HCT116 (cell line): ENCODE measurements at regions not wholly inside any gene's neighbourhood (a gene's known extent, or its start where the extent isn't known, plus 50 kb on each side); places are given as distances from the start of the nearest gene placed in this dataset.

Experiments
- ATAC-seq: fragments of 200-7000 bp; cut with Tn5 transposase; 2 replicates; pipeline ENCODE4 v1.9.1; 2020; ENCODE audit warnings: mild to moderate bottlenecking, moderate library complexity
- BruUV-seq: library from RNA; stranded (reverse); fragments of 400-500 nt; replicated peaks from 2 replicates; lab custom pipeline; 2021; lab: Mats Ljungman, UMichigan
- CTCF ChIA-PET: fragments of 300-600 bp; sonication (Branson Sonifier 250); formaldehyde crosslinking; loops from one replicate; lab custom pipeline; 2021; ENCODE audit warnings: antibody characterized with exemption; lab: Charles Lee
- POLR2A ChIA-PET: fragments of 300-600, 350-600 bp; sonication (Branson Sonifier 250); formaldehyde crosslinking; loops from one replicate; lab custom pipeline; 2021; ENCODE audit warnings: antibody characterized with exemption; lab: Charles Lee
- RAD21 ChIA-PET, 2 experiments: fragments of 300-600 bp; sonication (Branson Sonifier 250); formaldehyde crosslinking; loops; one replicate each; lab custom pipeline; 2023; ENCODE audit warnings: low total read pairs in 2 of 2; ENCODE audit not compliant: uncharacterized antibody in 2 of 2, unreplicated experiment in 2 of 2, low non-redundant PET in 1 of 2; lab: Charles Lee
- DNase-seq: peaks from one replicate; pipeline ENCODE4 v3.0.0-alpha.2; 2010; ENCODE audit warnings: low read depth, low spot score
- H2AFZ ChIP-seq: fragments of 200-600 bp; shearing (Covaris generic), sonication (generic); 2 replicates; pipeline ENCODE4 v1.6.1; 2017; ENCODE audit warnings: low read depth, mixed run types, mixed read lengths, antibody characterized with exemption, low read length; ENCODE audit not compliant: poor library complexity, severe bottlenecking
- H3K27ac ChIP-seq: 2 replicates; pipeline ENCODE4 v1.5.1; 2012; ENCODE audit warnings: low read depth, low read length
- H3K27me3 ChIP-seq: fragments of 200-600 bp; sonication (generic); 2 replicates; pipeline ENCODE4 v1.6.1; 2016; ENCODE audit warnings: mixed run types, low read length, mixed read lengths; ENCODE audit not compliant: insufficient read depth
- H3K36me3 ChIP-seq, 2 experiments: fragments of 200-500 bp in 1 of 2; fragments of 200-600 bp in 1 of 2; sonication (Bioruptor generic) in 1 of 2; sonication (generic) in 1 of 2; 2 replicates each; pipeline versions ENCODE4 v1.5.1 to v1.6.1; 2014 to 2016; ENCODE audit warnings: low read length in 2 of 2, inconsistent platforms in 1 of 2, mixed read lengths in 1 of 2, mixed run types in 1 of 2; ENCODE audit not compliant: insufficient read depth in 2 of 2, control insufficient read depth in 1 of 2
- H3K4me1 ChIP-seq, 2 experiments: fragments of 200-600 bp in 1 of 2; sonication (generic) in 1 of 2; 2 replicates each; pipeline versions ENCODE4 v1.5.1 to v1.6.1; 2012 to 2017; ENCODE audit warnings: low read length in 2 of 2, inconsistent platforms in 1 of 2, mild to moderate bottlenecking in 1 of 2, mixed read lengths in 1 of 2, mixed run types in 1 of 2, moderate library complexity in 1 of 2; ENCODE audit not compliant: insufficient read depth in 2 of 2, control insufficient read depth in 1 of 2
- H3K4me2 ChIP-seq: fragments of 200-600 bp; sonication (generic); 2 replicates; pipeline ENCODE4 v1.6.1; 2017; ENCODE audit warnings: mixed run types, low read length, mixed read lengths
- H3K4me3 ChIP-seq, 2 experiments: fragments of 200-600 bp in 1 of 2; sonication (generic) in 1 of 2; replicated peaks in 1 of 2; 2 replicates each; pipeline ENCODE4 v1.5.1; 2011 to 2016; ENCODE audit warnings: low read length in 2 of 2, control low read depth in 1 of 2, low read depth in 1 of 2, mild to moderate bottlenecking in 1 of 2, mixed read lengths in 1 of 2, mixed run types in 1 of 2
- H3K79me2 ChIP-seq: fragments of 200-600 bp; sonication (generic); 2 replicates; pipeline ENCODE4 v1.6.1; 2017; ENCODE audit warnings: mild to moderate bottlenecking, mixed run types, low read length, moderate library complexity, mixed read lengths; ENCODE audit not compliant: insufficient read depth
- H3K9ac ChIP-seq: fragments of 200-600 bp; sonication (generic); 2 replicates; pipeline ENCODE4 v1.6.1; 2016; ENCODE audit warnings: low read length, mixed read lengths
- H3K9me2 ChIP-seq: fragments of 200-600 bp; sonication (generic), shearing (Covaris generic); 2 replicates; pipeline ENCODE4 v1.6.1; 2017; ENCODE audit warnings: mixed run types, mild to moderate bottlenecking, moderate library complexity; ENCODE audit not compliant: insufficient read depth
- H3K9me3 ChIP-seq, 2 experiments: fragments of 200-500 bp in 1 of 2; fragments of 200-600 bp in 1 of 2; sonication (Bioruptor generic) in 1 of 2; sonication (generic) in 1 of 2; 2 replicates each; pipeline ENCODE4 v1.6.1; 2014 to 2017; ENCODE audit warnings: low read length in 2 of 2, mixed read lengths in 2 of 2, inconsistent platforms in 1 of 2, low read depth in 1 of 2, mild to moderate bottlenecking in 1 of 2, mixed run types in 1 of 2, moderate library complexity in 1 of 2; ENCODE audit not compliant: control insufficient read depth in 1 of 2, insufficient read depth in 1 of 2
- H4K20me1 ChIP-seq: fragments of 200-600 bp; sonication (generic), shearing (Covaris generic); 2 replicates; pipeline ENCODE4 v1.6.1; 2017; ENCODE audit warnings: mixed run types, mild to moderate bottlenecking, moderate library complexity; ENCODE audit not compliant: insufficient read depth
- ATF3 ChIP-seq: IDR thresholded peaks from 2 replicates; pipeline ENCODE4 v1.6.1; 2012
- CBX3 ChIP-seq: IDR thresholded peaks from 2 replicates; pipeline ENCODE4 v1.6.1; 2012; ENCODE audit warnings: low read depth
- CTCF ChIP-seq, 3 experiments: fragments of 200-600 bp in 1 of 3; sonication (generic) in 1 of 3; IDR thresholded peaks in 2 of 3; conservative IDR thresholded peaks in 1 of 3; 2 replicates each; pipeline ENCODE4 v1.5.1; 2012 to 2017; ENCODE audit warnings: low read depth in 2 of 3, low read length in 2 of 3, antibody characterized with exemption in 1 of 3, borderline replicate concordance in 1 of 3, control low read depth in 1 of 3, mild to moderate bottlenecking in 1 of 3, mixed read lengths in 1 of 3, mixed run types in 1 of 3, moderate library complexity in 1 of 3; ENCODE audit not compliant: insufficient read depth in 1 of 3
- EGR1 ChIP-seq: IDR thresholded peaks from 2 replicates; pipeline ENCODE4 v1.6.1; 2012; ENCODE audit warnings: low read depth
- ELF1 ChIP-seq: IDR thresholded peaks from 2 replicates; pipeline ENCODE4 v1.6.1; 2012; ENCODE audit warnings: low read depth, borderline replicate concordance
- EZH2 ChIP-seq: fragments of 200-600 bp; sonication (generic); IDR thresholded peaks from 2 replicates; pipeline ENCODE4 v1.6.1; 2017; ENCODE audit warnings: antibody characterized with exemption, mixed run types
- EZH2phosphoT487 ChIP-seq: fragments of 200-600 bp; IDR thresholded peaks from 2 replicates; pipeline ENCODE4 v1.6.1; 2018; ENCODE audit warnings: antibody characterized with exemption, borderline replicate concordance
- FOSL1 ChIP-seq: IDR thresholded peaks from 2 replicates; pipeline ENCODE4 v1.6.1; 2012; ENCODE audit warnings: low read depth
- JUND ChIP-seq: IDR thresholded peaks from 2 replicates; pipeline ENCODE4 v1.6.1; 2012
- POLR2A ChIP-seq: IDR thresholded peaks from 2 replicates; pipeline ENCODE4 v1.7.0; 2011; ENCODE audit warnings: borderline replicate concordance; ENCODE audit not compliant: insufficient read depth, insufficient read length; ENCODE audit errors: extremely low read depth
- SP1 ChIP-seq: IDR thresholded peaks from 2 replicates; pipeline ENCODE4 v1.6.1; 2012; ENCODE audit warnings: low read depth
- SRF ChIP-seq: IDR thresholded peaks from 2 replicates; pipeline ENCODE4 v1.6.1; 2012; ENCODE audit warnings: low read depth
- TCF7L2 ChIP-seq: IDR thresholded peaks from 2 replicates; pipeline ENCODE4 v1.7.0; 2011; ENCODE audit warnings: borderline replicate concordance, inconsistent platforms; ENCODE audit not compliant: insufficient read depth, insufficient read length; ENCODE audit errors: extremely low read depth
- YY1 ChIP-seq: IDR thresholded peaks from 2 replicates; pipeline ENCODE4 v1.6.1; 2011; ENCODE audit warnings: low read length, low read depth, moderate library complexity, mild to moderate bottlenecking; ENCODE audit not compliant: insufficient replicate concordance; ENCODE audit errors: extremely low read depth
- ZBTB33 ChIP-seq: IDR thresholded peaks from 2 replicates; pipeline ENCODE4 v1.6.1; 2011; ENCODE audit warnings: mild to moderate bottlenecking, low read length, moderate library complexity; ENCODE audit not compliant: insufficient replicate concordance; ENCODE audit errors: extremely low read depth
- intact Hi-C: fragments of 100-400 bp; cut with micrococcal nuclease; formaldehyde crosslinking; loops from 2 replicates; pipeline ENCODE4 v1.10.0; 2022

- no peak for TF ChIP-seq ZBTB33
- no peak for TF ChIP-seq JUND
- no peak for TF ChIP-seq POLR2A
- TF ChIP-seq FOSL1: no peak
- no peak for TF ChIP-seq ATF3
- TF ChIP-seq ELF1: no peak
- TF ChIP-seq, all 23 proteins: peak for 0
These were observed 191.7 kb upstream of the NAALADL2 start (continued) for GRCh38 chr3:174667386-174667785.

GRCh38 chr3:174675406-174675805 lies 183.7 kb upstream of the NAALADL2 start:
- H3K9me2 ChIP-seq: no peaks in the 10 kb centered on the region
- no peaks in the 10 kb centered on the region for H3K27me3 ChIP-seq
- ChIA-PET CTCF (no interaction called here), RAD21 (no interaction called here), POLR2A (no interaction called here)
- H3K9me3 ChIP-seq: no peaks in the 10 kb centered on the region
- BruUV-seq: no TSS peak
- no peak overlapping the region for H3K4me3 ChIP-seq
- intact Hi-C loops: no loop called here
- H3K36me3 ChIP-seq: no peaks in the 10 kb centered on the region
- H3K4me2 ChIP-seq: no peak overlapping the region
- H3K9ac ChIP-seq: no peak overlapping the region
- no peaks in the 10 kb centered on the region for H4K20me1 ChIP-seq
- ATAC-seq (no peak), DNase-seq (no peak)
- H2AFZ ChIP-seq: no peak overlapping the region
- H3K27ac ChIP-seq: no peak overlapping the region
- H3K4me1 ChIP-seq: no peaks in the 10 kb centered on the region
- no peaks in the 10 kb centered on the region for H3K79me2 ChIP-seq
- TF ChIP-seq SRF (no peak), CTCF (IDR thresholded peaks at IDR 0.05 in 2 of 3, conservative IDR thresholded peaks at IDR 0.05 in 1 of 3; ENCODE audit: borderline replicate concordance in 1 of 3, insufficient read depth in 1 of 3, low read depth in 2 of 3, low read length in 2 of 3) (no peak), CBX3 (no peak), JUND (no peak), EZH2 (no peak), EZH2phosphoT487 (no peak), TCF7L2 (no peak), SP1 (no peak), ZBTB33 (no peak), YY1 (no peak), EGR1 (no peak), ELF1 (no peak)
